SIG-M5 treated with dmso at 0.1 percent for 504 hours (cell line): ENCODE measurements at regions not wholly inside any gene's neighbourhood (a gene's known extent, or its start where the extent isn't known, plus 50 kb on each side); places are given as distances from the start of the nearest gene placed in this dataset.
"Not testable (repeated sequence)": the region's sequence is repeated elsewhere in the genome, so short reads cannot be mapped to it uniquely, and the experiment has no call there.

ENCODE experiments used
- DNase-seq: peaks from one replicate; lab custom pipeline; 2025; ENCODE audit not compliant: unreplicated experiment; lab: John Stamatoyannopoulos, UW

DNA sequence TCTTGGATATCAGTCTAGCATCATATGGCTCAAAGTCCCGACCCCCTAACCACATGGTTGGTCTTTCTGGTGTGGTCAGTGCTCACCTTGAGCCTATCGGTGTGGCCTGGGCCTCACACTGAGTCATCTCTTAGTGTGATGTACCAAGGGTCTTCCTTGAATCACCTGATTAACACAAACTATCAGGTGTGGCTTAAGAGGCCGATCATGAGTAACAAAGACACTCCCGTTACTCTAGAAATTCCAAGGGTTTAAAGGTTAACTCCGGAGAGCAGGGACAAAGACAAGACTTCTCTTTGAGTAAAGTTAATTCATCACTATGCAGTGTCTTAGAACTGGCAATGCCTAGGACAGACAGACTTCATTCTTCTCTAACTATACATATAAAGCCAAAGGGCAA, 52.3 kb upstream of the ARMC3 start:
- DNase-seq: no peak

DNA sequence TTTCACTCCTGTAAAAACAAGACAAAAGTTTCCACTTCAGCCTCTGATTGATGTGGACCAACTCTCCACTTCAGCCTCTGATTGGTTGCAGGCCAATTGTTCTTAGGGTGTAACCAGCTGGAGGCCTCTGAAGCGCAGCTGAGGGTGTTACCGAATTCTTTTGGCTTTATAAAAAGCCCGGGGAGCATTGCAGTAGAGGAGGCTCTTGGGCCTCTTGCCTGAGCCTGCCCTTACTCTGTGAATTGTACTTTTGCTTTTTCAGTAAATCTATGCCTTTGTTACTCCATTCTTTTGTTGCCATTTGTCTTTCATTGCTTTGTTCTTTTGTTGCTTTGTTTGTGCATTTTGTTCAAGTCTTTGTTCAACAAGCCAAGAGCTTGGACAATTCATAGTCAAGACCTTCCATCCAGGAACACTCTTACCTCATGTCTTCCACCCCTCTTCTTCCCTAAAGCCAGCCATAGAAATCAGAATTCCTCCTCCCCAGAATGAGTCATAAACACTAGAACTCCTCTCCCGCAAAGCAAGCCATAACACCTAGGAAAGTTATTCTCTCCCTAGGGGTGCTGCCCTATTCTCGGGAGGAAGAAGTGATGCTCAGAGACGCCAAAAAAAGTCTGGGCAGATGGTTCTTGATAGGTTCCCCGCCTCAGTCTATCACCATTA, 53.5 kb upstream of the ARMC3 start:
- DNase-seq: no peak

DNA sequence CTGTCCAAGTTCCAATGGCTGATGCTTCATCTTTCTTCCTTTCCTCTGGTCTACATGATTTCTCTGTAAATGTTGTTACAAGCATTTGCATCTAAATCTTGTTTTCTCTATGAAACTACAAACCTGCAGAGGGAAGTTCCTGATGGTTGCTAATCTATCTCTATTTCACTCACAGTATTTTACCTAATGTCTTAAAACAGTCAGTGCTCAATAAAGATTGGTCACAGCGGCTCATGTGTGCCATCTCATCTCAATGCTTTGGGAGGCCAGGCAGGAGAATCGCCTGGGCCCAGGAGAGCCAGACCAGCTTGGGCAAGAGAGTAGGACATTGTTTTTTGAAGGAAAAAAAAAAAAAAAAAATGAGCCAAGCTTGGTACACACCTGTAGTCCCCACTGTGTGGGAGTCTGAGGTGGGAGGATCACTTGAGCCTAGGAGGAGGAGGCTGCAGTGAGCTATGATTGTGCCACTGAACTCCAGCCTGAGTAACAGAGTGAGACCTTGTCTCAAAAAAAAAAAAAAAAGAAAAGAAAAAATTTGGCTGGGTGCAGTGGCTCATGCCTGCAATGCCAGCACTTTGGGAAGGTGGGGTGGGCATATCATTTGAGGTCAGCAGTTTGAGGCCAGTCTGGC, 71.3 kb upstream of the ARMC3 start:
- no peak for DNase-seq

DNA sequence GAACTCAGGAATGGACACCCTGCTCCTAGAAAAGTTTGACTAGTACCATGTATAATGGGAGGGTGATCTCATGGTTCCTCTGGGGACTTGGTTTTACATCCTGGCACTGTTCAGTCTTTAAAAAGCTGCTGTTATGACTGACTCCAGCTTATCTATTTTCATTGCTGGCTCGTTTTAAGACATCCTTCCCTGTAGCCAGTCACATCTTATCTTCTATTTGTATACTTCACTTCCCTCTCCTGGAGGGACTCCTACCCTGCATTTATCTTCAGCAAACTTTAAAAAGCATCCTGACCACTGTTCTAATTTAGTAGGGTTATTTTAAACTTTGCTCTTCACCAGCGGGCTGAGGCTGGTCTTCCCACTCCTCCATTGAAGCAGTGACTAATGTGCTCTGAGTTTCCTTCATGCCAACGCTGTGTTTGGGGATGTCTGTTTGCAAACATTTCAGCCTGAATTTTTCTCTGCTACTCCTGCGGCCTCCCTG, 72.9 kb upstream of the ARMC3 start:
- no peak for DNase-seq

DNA sequence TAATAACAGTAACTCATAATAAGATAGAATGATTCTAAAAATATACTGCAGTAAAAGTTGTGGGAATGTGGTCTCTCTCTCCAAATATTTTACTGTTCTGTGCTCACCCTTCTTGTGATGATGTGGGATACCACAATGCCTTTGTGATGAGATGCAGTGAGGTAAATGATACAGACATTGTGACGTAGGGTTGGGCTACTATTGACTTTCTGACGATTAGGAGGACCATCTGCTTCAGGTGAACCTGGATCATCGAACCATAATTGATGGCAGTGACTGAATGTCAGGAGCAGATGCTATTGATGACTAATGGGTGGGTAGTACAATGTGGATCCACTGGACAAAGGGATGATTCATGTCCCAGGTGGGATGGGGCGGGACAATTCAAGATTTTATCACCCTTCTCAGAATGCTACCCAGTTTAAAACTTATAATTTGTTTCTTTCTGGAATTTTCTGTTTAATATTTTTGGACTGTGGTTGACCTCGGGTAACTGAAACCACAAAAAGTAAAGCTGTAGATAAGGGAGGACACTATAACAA, 73.9 kb upstream of the ARMC3 start:
- DNase-seq: no peak

DNA sequence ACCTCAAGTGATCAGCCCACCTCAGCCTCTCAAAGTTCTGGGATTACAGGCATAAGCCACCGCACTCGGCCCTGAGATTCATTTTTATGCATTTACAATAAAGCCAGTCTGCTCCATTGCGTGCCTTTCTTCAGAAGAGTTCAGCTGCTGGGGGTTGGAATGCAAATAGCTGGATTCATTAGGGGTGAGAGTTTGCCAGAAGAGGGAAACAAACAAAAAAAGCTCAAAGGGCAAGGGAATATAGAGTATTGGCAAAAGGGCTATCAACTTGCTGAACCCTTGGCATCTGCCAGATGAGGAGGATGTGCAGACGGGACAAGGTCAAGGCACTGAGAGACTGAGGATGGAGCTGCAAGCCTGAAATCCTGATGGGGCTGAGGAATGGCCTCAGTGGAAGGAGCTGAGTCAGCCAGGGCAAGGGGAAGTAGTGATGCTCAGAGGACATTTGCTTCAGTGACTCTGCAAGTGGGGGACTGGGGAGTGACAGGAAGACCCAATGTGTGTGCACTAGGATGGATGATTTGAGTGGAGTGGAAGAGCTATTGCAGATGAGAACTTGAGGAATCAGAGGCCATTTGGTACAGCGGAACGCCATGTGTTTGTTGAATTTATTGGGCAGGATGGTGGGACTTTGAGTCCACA, 75.0 kb upstream of the ARMC3 start:
- DNase-seq: no peak

DNA sequence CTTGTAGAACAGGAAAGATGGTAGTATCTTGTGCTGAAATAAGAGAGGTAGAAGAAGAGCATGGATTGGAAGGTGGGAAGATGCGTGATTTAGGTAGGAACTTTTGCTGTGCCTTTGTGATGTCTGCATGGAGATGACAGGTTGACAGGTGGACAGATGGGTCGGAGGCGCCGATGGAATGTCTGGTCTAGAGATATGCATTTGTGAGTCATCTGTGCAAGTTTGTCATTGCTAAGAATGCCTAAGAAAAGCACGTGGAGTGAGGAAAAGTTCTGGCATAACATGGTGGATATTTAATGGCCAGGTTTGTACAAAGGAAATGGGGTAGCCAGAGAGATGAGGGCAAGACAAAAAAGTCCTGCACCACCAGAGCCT, 76.0 kb upstream of the ARMC3 start:
- no peak for DNase-seq

DNA sequence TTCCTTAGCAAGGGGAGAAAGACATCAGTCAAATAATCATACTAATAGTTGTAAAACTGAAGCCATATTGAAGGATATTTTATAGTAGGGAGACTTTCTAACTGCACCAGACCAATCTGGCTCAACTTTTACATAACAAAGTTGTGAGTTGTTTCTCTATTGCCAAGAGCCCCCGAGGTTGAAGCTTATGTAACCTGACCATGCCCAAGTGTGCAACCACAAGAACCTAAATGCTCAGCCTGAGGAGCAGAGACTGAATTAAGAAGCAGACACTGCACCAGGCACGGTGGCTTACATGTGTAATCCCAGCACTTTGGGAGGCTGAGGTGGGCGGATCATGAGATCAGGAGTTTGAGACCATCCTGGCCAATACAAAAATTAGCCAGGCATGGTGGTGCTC, 77.3 kb upstream of the ARMC3 start:
- DNase-seq: no peak

DNA sequence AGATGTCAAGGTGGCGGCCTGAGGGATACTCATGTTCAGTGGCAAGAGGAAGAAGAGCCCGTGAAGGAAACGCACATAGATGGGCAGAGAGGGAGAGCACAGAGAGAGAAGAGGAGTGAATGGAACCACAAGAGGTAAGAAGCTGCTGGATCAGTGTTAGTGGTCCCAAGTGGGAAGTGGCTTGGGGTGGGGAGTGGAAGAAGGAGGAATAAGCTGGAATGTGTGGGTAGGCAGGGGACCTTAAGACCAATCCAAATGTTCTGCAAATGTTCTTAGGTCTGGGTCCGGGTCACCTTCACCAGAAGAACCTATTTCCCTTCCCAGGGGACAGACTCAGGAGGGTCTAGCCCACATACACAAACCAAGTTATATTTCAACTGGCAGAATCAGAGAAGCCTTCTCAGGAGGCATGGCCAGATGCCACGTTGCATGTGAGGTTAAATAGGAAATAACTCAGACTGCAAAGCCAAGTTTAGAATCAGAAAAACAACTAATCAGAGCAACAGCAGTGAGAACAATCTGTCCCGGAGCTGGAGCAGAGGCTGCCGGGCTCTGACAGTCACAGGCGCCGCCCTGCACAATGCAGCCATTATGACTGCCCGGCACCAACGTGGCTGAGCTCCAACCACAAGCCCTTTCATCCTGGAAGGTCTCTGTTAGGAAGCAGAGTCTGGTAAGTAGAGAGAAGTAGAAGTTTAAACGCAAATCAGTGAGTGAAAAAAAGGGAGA, 78.6 kb upstream of the ARMC3 start:
- no peak for DNase-seq

DNA sequence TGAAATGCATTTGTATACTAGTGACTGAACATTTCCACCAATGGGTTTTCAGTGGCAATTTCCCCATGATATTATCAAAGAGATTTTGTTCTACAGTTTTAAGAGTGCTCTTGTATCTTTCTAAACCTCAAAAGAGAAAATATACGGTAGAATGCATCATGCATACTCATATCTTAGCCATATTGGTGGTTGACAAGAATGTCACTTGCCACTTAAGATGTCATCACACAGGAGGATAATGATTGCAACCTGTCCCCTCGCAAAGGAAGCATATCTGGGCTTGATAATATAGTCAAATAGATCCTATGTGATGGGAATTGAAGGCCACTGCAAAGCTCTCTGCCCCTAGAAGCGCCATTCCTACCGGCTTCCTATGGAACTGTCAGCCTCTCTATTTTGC, 79.3 kb upstream of the ARMC3 start:
- no peak for DNase-seq

DNA sequence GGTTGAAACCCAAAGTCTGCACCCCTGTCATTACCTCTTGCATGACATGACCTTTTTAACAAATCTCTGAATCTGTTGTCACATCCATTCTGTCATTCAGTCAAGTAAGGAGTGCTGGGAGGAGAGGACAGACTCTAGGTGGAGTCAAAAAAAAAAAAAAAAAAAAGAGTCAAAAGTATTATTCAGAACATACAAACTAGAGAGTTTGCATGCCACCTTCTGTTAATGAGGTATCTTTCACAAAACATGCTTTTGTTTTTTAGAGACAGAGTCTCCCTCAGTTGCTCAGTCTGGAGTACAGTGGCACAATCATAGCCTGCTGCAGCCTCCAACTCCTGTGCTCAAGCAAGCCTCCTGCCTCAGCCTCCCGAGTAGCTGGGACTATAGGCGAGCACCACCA, 81.6 kb upstream of the ARMC3 start:
- no peak for DNase-seq

DNA sequence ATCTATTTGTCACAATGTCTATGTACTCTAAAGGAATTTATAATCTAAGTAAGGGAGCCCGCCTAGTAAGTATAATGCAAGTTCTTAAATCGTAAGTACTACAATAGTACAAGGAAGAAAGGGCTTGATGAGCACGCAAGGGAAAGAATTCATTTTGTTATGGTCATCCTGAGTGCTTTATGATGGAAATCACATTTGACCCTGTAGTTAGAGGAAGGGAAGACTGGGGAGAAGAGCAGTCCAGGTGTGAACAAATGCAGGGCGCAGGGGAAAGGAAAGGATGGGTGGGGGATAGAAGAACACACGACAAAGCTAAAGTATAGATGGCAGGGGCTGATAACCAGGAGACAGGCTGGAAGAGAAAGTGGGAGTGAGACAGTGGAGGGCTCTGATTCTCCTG, 88.2 kb upstream of the ARMC3 start:
- DNase-seq: no peak

DNA sequence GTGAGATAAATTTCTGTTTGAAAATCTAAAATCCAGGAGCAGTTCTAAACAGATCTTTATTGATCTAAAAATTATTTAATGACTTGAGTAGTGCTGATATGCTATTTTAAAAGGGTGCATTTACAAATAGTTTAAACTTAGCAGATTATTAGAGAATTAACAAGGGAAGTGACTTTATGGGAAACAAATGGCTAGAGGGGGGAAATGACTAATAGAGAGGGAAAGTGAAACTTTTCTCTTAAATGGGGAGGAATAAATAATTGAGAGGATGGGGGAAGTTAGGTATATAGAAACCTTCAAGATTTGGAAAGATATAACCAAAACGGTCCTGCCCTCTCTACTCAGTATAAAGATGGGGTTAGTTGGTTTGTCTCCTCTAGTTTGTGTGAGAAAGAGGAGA, 90.1 kb upstream of the ARMC3 start:
- DNase-seq: no peak

DNA sequence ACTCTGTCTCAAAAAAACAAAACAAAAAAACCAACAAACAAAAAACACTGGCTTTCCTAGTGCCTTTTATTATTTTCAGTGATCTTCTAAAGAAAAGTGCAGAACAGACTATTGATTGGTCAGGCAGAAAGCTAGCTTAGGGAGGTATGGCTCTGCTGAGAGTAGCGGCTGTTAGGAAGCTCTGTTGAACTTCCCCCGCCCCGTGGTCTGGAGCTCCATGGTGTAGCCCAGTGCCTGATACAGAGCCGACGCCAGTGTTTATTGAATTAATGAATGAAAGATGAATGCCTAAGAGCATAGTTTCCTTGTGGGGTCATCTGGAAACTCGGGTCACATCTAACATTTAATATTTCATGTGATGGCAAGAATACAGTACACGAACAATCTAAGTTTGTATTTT, 90.5 kb upstream of the ARMC3 start:
- no peak for DNase-seq

DNA sequence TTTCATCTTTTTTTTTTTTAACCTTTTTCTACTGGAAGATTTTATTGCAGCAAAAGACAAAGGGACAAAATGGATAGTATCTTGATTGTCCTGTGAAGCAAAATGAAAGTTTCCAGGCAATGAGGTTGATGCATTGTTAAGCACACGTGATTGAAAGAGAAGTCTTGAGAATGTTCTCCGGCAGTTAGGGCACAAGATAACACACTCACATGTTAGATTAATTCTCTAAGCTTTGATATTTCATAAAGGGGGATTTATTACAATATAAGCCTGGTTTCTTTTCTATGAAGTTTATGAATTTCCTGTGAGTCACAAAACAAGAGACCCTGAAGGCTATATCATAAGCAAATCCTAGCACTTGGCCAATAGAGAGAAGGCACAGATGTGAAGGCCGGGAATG, 93.4 kb upstream of the ARMC3 start:
- DNase-seq: no peak

DNA sequence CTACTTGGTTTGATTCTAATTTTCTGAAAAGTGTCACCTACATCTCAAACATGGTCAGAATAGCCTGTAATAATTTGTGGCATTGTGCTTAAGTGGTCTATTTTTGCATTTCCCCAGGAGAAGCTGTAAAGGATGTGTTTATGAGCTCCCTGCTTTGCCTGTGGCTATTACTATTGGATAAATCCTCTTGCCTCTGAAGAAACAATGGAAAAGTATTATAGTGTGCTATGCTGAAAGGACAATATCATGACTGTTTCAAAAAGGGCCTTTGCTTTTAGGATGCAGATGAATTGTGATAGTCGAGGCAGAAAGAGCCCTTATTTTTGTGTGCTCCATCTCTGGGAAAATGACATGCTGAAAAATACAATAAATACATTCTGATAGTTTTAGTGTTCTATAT, 94.1 kb upstream of the ARMC3 start:
- no peak for DNase-seq

DNA sequence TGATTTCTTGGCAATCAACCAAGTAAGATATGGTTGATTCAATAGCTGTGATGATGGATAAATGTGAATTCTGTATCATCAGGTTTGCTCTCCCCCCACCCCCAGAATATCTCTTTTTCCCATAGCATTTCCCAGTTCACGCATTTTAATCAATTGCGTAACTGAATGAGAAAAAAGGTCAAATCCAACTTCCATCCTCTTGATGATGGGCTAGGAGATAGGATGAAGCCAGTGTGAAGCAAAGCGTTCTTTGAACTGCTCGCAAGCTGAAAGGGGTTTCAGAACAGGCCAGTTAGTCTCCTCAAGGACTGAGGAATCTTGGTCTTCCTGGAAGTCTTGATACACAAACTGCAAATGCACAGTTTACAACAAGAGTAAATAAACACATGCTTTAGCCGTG, 94.5 kb upstream of the ARMC3 start:
- no peak for DNase-seq

DNA sequence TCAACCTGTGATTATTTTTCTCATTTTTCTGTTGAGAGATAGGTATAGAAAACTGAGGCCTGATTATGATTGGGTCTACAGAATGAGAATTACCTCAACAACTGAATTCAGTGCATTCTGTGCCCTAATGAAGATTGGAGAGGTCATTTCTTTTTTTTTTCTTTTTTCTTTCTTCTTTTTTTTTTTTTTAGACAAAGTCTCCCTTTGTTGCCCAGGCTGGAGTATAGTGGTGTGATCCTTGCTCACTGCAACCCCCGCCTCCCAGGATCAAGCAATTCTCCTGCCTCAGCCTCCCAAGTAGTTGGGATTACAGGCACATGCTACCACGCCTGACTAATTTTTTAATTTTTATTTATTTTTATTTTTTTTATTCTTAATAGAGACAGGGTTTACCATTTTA, 95.0 kb upstream of the ARMC3 start:
- no peak for DNase-seq

DNA sequence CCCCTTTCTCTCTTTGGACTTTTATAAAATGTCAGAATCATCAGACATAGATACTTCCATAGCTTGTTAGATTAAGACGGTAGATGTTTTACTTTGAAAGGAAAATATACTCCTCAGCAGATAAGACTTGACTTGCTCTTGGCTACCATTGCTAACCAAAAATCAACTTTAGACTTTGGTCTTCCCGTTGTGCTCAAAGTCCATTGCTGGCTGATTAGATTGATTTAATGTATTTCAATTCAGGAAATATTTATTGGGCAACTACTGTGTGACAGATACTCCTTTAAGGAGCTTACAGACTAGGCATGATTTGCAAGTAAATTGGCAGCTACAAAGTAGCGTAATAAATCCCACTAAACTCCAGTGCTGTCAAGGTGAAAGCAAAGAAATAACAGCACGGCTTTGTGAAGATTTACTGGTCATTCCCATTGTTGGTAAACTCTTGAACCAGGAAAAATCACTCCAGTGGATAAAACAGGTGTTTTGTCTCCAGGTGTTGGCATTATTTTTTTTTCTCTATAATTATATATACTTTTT, 95.7 kb upstream of the ARMC3 start:
- no peak for DNase-seq

DNA sequence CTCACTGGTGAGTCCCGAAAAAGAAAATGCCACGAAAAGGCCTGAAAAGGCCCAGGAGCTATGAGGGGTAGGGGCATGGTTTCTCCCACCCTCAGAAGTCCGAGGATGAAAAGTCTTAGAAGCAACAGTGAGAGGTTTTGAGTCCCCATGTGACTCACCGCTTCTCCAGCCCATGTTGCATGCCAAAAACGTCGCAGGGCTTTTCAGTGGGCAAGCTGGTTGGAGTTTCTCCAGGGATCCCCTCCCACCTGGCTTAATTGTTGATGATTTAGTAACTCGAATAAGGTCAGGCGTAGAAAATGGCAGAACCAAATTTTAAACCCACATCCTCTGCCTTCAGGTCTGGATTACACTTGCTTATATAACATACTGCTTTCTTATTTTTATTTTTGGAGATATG, 96.3 kb upstream of the ARMC3 start:
- no peak for DNase-seq

DNA sequence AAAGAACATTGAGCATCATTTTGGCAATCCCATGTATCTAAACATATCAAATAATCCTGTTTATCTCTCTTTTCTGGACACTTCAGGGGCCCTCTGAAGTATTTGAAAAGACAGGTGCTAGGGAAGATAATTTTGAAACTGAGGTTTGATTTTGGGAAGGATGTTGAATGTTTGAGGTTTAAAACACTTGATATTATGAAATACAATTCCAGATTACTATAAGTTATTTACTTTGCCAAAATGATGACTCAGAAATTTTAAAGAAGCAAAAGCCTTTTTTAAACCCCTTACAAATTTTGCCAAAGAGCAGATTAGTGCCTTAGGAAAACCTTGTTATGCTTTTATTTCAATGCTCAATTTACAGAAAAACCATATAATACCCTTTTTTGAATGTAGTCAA, 99.1 kb upstream of the ARMC3 start:
- not testable (repeated sequence) for DNase-seq
